HG02970 (cell line): ENCODE measurements at regions not wholly inside any gene's neighbourhood (a gene's known extent, or its start where the extent isn't known, plus 50 kb on each side); places are given as distances from the start of the nearest gene placed in this dataset.

Experiments used
- ATAC-seq: cut with Tn5 transposase; IDR thresholded peaks from one replicate; pipeline ENCODE4 v1.9.1; 2021; ENCODE audit warnings: mild to moderate bottlenecking, moderate library complexity, moderate number of reproducible peaks; ENCODE audit not compliant: unreplicated experiment, low FRiP score

- no peak for ATAC-seq
Observed at GRCh38 chr1:8094481-8095241, 68.6 kb upstream of the ERRFI1 start.

- ATAC-seq, result no peak
Observed at GRCh38 chr1:8093221-8093980, 67.3 kb upstream of the ERRFI1 start.

- ATAC-seq, result no peak
Observed at GRCh38 chr1:8092657-8093056, 66.5 kb upstream of the ERRFI1 start.

GRCh38 chr1:8091691-8092090 is 65.6 kb upstream of the ERRFI1 start:
- ATAC-seq, result no peak

- no peak for ATAC-seq
Observed at GRCh38 chr1:8090241-8090702, 64.2 kb upstream of the ERRFI1 start.

GRCh38 chr1:8089535-8090228 is 63.6 kb upstream of the ERRFI1 start:
- no peak for ATAC-seq

- no peak for ATAC-seq
Observed at GRCh38 chr1:8086055-8086454, 59.9 kb upstream of the ERRFI1 start.

- no peak for ATAC-seq
Observed at GRCh38 chr1:8084913-8085312, 58.8 kb upstream of the ERRFI1 start.

- no peak for ATAC-seq
Observed at GRCh38 chr1:8083739-8084484, 57.8 kb upstream of the ERRFI1 start.

GRCh38 chr1:8082945-8083344 is 56.8 kb upstream of the ERRFI1 start:
- no peak for ATAC-seq

GRCh38 chr1:8078176-8078671 is 52.1 kb upstream of the ERRFI1 start:
- ATAC-seq, result no peak

GRCh38 chr1:8077602-8078001 is 51.5 kb upstream of the ERRFI1 start:
- no peak for ATAC-seq

GRCh38 chr1:8077120-8077573 is 51.0 kb upstream of the ERRFI1 start:
- ATAC-seq, result no peak

- no peak for ATAC-seq
Observed at GRCh38 chr1:8076176-8076575, 50.1 kb upstream of the ERRFI1 start.
